Neural crest cell (in vitro differentiated cells): ENCODE measurements at regions not wholly inside any gene's neighbourhood (a gene's known extent, or its start where the extent isn't known, plus 50 kb on each side); places are given as distances from the start of the nearest gene placed in this dataset.

Experiments used
- DNase-seq: peaks from one replicate; pipeline ENCODE4 v3.0.0; 2021; ENCODE audit warnings: low read depth, mixed read lengths, low spot score
- H3K27ac Mint-ChIP-seq: one replicate; pipeline ENCODE4 v1.8.0; 2021; ENCODE audit warnings: mild to moderate bottlenecking, mixed read lengths; ENCODE audit not compliant: unreplicated experiment
- H3K27me3 Mint-ChIP-seq: 2 replicates; pipeline ENCODE4 v1.8.0; 2021; ENCODE audit warnings: low read depth, mild to moderate bottlenecking, mixed read lengths
- H3K36me3 Mint-ChIP-seq: 2 replicates; pipeline ENCODE4 v1.8.0; 2021; ENCODE audit warnings: low read depth, mild to moderate bottlenecking, mixed read lengths
- H3K4me1 Mint-ChIP-seq: 2 replicates; pipeline ENCODE4 v1.8.0; 2021; ENCODE audit warnings: mixed read lengths
- H3K4me3 Mint-ChIP-seq: one replicate; pipeline ENCODE4 v1.8.0; 2021; ENCODE audit warnings: mild to moderate bottlenecking, mixed read lengths
- H3K9me3 Mint-ChIP-seq: 2 replicates; pipeline ENCODE4 v1.8.0; 2021; ENCODE audit warnings: mixed read lengths
- TF ChIP-seq, protein P1 (sequence below): fragments of 200-600 bp; sonication (generic); conservative IDR thresholded peaks from 2 replicates; pipeline ENCODE4 v1.5.0; 2021; ENCODE audit warnings: antibody characterized with exemption, mild to moderate bottlenecking

DNA sequence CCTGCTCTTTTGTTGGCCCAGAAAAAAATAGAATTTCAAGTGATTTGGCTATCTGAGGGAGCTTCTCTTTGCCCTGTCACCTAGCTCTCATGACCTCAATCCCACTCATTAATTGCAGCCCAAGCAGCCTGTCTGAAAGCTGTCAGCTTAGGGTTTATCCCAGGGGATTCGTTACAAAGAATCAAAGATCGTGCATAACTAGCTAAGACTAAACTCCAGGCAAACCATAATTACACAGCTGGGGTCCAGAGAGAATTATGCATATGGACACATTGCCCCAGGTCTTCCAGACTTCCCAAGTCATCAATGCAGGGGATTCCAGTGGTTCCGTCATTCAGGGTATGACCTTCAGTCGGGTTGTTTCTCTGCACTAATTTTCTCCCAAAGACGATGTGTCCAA, 91.6 kb upstream of the CBLB start:
- Mint-ChIP-seq H3K36me3 (no peaks in the 10 kb centered on the region), H3K4me1 (peaks cover 11% of the 10 kb centered on the region), H3K4me3 (no peak overlapping the region), H3K9me3 (peaks cover 5% of the 10 kb centered on the region), H3K27me3 (no peaks in the 10 kb centered on the region), H3K27ac (no peak overlapping the region)
- DNase-seq, result no peak
- TF ChIP-seq, protein P1, sequence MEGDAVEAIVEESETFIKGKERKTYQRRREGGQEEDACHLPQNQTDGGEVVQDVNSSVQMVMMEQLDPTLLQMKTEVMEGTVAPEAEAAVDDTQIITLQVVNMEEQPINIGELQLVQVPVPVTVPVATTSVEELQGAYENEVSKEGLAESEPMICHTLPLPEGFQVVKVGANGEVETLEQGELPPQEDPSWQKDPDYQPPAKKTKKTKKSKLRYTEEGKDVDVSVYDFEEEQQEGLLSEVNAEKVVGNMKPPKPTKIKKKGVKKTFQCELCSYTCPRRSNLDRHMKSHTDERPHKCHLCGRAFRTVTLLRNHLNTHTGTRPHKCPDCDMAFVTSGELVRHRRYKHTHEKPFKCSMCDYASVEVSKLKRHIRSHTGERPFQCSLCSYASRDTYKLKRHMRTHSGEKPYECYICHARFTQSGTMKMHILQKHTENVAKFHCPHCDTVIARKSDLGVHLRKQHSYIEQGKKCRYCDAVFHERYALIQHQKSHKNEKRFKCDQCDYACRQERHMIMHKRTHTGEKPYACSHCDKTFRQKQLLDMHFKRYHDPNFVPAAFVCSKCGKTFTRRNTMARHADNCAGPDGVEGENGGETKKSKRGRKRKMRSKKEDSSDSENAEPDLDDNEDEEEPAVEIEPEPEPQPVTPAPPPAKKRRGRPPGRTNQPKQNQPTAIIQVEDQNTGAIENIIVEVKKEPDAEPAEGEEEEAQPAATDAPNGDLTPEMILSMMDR, result no peak

DNA sequence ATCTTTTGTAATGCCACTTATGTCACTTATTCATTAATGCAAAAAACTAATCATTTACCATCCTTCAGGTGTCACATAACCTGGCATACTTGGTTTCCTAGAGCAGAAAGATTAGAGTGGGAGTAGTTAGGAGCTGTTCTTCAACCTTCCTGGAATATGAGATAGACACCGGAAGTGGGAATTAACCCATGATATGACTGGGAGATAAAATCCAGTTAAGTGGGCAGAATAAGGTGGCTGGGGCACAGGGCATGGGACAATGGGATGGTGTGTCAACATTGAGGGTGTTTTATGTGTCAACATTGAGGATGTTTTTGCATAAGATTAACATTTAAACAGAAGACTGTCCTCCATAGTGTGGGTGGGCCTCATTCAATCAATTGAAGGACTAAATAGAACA, 94.3 kb upstream of the CBLB start:
- H3K4me3 Mint-ChIP-seq, result no peak overlapping the region
- TF ChIP-seq, protein P1, result no peak
- H3K27me3 Mint-ChIP-seq, result no peaks in the 10 kb centered on the region
- peaks cover 11% of the 10 kb centered on the region for H3K4me1 Mint-ChIP-seq
- no peaks in the 10 kb centered on the region for H3K36me3 Mint-ChIP-seq
- no peak for DNase-seq
- peaks cover 5% of the 10 kb centered on the region for H3K9me3 Mint-ChIP-seq
- H3K27ac Mint-ChIP-seq, result no peak overlapping the region

DNA sequence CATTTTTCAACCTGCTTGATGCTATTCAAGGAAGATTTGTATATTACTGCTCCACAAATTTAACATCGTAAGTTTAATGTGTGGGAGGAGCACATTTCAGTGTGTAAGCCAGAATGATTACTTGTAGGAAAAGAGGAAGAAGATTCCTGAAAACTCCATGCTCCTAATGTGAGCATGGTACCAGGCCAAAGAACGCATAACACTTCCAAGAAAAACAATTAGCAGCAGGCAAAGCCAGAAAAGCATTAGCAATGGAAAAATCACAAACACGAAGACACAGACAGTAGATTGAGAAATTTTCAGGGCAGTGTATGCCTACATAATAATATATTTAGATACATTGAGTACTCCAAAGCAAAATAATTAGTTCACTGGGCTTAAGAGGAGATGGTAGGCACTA, 96.6 kb upstream of the CBLB start:
- DNase-seq, result no peak
- Mint-ChIP-seq H3K27me3 (no peaks in the 10 kb centered on the region), H3K4me3 (no peak overlapping the region), H3K36me3 (no peaks in the 10 kb centered on the region), H3K4me1 (peaks cover 8% of the 10 kb centered on the region), H3K27ac (peak overlapping the region; percentile 72), H3K9me3 (peaks cover 4% of the 10 kb centered on the region)
- TF ChIP-seq, protein P1, result no peak

DNA sequence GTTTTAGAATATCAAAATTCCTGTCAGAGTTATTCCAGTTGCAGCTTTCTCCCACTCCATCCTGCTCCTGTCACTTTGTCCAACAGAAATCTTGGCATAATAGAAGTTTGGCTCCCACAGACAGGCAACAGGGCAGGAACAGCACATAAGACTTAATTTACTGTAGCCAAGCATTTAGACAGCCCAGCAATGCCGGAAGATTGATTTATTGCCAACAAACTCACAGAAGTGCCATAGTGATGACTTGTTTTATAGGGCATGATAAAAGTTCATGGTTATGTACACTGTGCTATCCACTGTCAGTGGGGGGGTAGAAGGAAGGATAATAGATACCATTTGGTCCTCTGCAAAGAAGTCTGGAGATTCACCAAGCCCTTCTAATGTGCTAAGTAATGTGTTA, 98.3 kb upstream of the CBLB start:
- peaks cover 6% of the 10 kb centered on the region for H3K36me3 Mint-ChIP-seq
- no peak overlapping the region for H3K27ac Mint-ChIP-seq
- H3K4me3 Mint-ChIP-seq, result no peak overlapping the region
- no peak for DNase-seq
- H3K9me3 Mint-ChIP-seq, result peaks cover 13% of the 10 kb centered on the region
- no peaks in the 10 kb centered on the region for H3K27me3 Mint-ChIP-seq
- peaks cover 9% of the 10 kb centered on the region for H3K4me1 Mint-ChIP-seq
- TF ChIP-seq, protein P1, result no peak

DNA sequence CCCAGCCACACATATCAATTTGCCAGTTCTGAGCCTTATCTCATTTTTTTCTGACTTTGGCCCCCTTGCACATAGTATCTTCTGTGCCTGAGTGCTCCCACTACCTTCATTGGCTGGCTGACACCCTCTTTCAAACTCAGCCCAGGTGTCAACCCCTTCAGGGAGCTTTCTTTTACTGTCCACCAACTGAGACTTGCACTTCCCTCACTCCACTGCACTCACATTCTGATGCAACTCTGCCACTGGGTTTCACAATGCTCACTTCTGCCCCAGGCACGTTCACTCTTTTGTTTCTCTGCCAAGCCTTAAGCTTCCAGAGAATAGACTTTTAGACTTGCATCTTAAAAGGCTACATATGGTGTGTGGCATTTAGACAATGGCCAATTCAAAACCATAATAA, 101.5 kb upstream of the CBLB start:
- no peaks in the 10 kb centered on the region for H3K27me3 Mint-ChIP-seq
- DNase-seq, result no peak
- TF ChIP-seq, protein P1, result no peak
- H3K9me3 Mint-ChIP-seq, result peaks cover 15% of the 10 kb centered on the region
- H3K4me3 Mint-ChIP-seq, result no peak overlapping the region
- H3K27ac Mint-ChIP-seq, result peak overlapping the region; percentile 57
- peaks cover 9% of the 10 kb centered on the region for H3K4me1 Mint-ChIP-seq
- H3K36me3 Mint-ChIP-seq, result peaks cover 8% of the 10 kb centered on the region

DNA sequence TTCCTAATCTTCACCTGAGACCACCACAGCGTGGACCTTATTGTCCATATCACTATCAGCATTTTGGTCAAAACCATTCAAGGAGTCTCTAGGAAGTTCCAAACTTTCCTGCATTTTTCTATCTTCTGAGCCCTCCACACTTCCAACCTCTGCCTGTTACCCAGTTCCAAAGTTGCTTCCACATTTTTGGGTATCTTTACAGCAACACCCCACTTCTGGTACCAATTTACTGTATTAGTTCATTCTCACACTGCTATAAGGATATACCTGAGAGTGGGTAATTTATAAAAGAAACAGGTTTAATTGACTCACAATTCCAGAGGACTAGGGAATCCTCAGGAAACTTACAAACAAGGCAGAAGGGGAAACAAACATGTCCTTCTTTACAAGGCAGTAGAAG, 103.3 kb upstream of the CBLB start:
- H3K4me3 Mint-ChIP-seq, result no peak overlapping the region
- peaks cover 9% of the 10 kb centered on the region for H3K4me1 Mint-ChIP-seq
- H3K36me3 Mint-ChIP-seq, result peaks cover 8% of the 10 kb centered on the region
- H3K27me3 Mint-ChIP-seq, result no peaks in the 10 kb centered on the region
- H3K9me3 Mint-ChIP-seq, result peaks cover 15% of the 10 kb centered on the region
- DNase-seq, result no peak
- H3K27ac Mint-ChIP-seq, result no peak overlapping the region
- TF ChIP-seq, protein P1, result no peak
